Fibroblast of lung (primary cell): ENCODE measurements at regions not wholly inside any gene's neighbourhood (a gene's known extent, or its start where the extent isn't known, plus 50 kb on each side); places are given as distances from the start of the nearest gene placed in this dataset.

ENCODE experiments used
- EZH2 ChIP-seq: IDR thresholded peaks from 2 replicates; pipeline ENCODE4 v1.5.1; 2012; ENCODE audit warnings: low read length, control low read depth, mild to moderate bottlenecking; ENCODE audit errors: missing control alignments
- TF ChIP-seq, protein P1 (sequence below), 2 donors: IDR thresholded peaks in 1 of 2; conservative IDR thresholded peaks in 1 of 2; 1 replicate in 1 of 2; 2 replicates in 1 of 2; pipeline ENCODE4 v1.5.1; 2011 to 2012; ENCODE audit warnings: low read length in 2 of 2, control low read depth in 1 of 2, inconsistent platforms in 1 of 2, low read depth in 1 of 2, mild to moderate bottlenecking in 1 of 2

GRCh38 chr2:20523799-20524187 is 76.9 kb downstream of the RHOB start:
- TF ChIP-seq, protein P1, sequence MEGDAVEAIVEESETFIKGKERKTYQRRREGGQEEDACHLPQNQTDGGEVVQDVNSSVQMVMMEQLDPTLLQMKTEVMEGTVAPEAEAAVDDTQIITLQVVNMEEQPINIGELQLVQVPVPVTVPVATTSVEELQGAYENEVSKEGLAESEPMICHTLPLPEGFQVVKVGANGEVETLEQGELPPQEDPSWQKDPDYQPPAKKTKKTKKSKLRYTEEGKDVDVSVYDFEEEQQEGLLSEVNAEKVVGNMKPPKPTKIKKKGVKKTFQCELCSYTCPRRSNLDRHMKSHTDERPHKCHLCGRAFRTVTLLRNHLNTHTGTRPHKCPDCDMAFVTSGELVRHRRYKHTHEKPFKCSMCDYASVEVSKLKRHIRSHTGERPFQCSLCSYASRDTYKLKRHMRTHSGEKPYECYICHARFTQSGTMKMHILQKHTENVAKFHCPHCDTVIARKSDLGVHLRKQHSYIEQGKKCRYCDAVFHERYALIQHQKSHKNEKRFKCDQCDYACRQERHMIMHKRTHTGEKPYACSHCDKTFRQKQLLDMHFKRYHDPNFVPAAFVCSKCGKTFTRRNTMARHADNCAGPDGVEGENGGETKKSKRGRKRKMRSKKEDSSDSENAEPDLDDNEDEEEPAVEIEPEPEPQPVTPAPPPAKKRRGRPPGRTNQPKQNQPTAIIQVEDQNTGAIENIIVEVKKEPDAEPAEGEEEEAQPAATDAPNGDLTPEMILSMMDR (conservative IDR thresholded peaks at IDR 0.05 in 1 of 2, IDR thresholded peaks at IDR 0.05 in 1 of 2; ENCODE audit: low read depth in 1 of 2, low read length in 2 of 2) = no peak
- TF ChIP-seq EZH2 = no peak
